Nephron (organoid): ENCODE measurements at regions not wholly inside any gene's neighbourhood (a gene's known extent, or its start where the extent isn't known, plus 50 kb on each side); places are given as distances from the start of the nearest gene placed in this dataset.

Source experiments
- H3K27ac Mint-ChIP-seq, 3 experiments: 2 replicates each; pipeline ENCODE4 v1.8.0; 2020; ENCODE audit warnings: mixed read lengths in 3 of 3, mild to moderate bottlenecking in 2 of 3, moderate library complexity in 1 of 3
- H3K27me3 Mint-ChIP-seq: 2 replicates; pipeline ENCODE4 v1.8.0; 2021; ENCODE audit warnings: low read depth, mild to moderate bottlenecking, moderate library complexity, mixed read lengths
- H3K36me3 Mint-ChIP-seq: 2 replicates; pipeline ENCODE4 v1.8.0; 2020; ENCODE audit warnings: low read depth, mixed read lengths
- H3K4me1 Mint-ChIP-seq: 2 replicates; pipeline ENCODE4 v1.8.0; 2020; ENCODE audit warnings: mixed read lengths
- H3K4me3 Mint-ChIP-seq, 3 experiments: 2 replicates each; pipeline ENCODE4 v1.8.0; 2020; ENCODE audit warnings: mild to moderate bottlenecking in 3 of 3, mixed read lengths in 3 of 3, moderate library complexity in 2 of 3
- H3K9me3 Mint-ChIP-seq: 2 replicates; pipeline ENCODE4 v1.8.0; 2020; ENCODE audit warnings: mixed read lengths
- TF ChIP-seq, protein P1 (sequence below), 3 experiments: fragments of 200-600 bp; sonication (generic); IDR thresholded peaks; one replicate each; pipeline ENCODE4 v1.5.0; 2021; ENCODE audit warnings: antibody characterized with exemption in 3 of 3; ENCODE audit not compliant: unreplicated experiment in 3 of 3

- H3K4me1 Mint-ChIP-seq: peaks cover 32% of the 10 kb centered on the region
- H3K27me3 Mint-ChIP-seq: peaks cover 11% of the 10 kb centered on the region
- no peak overlapping the region for H3K4me3 Mint-ChIP-seq
- no peak overlapping the region for H3K27ac Mint-ChIP-seq
- no peaks in the 10 kb centered on the region for H3K36me3 Mint-ChIP-seq
- peaks cover 13% of the 10 kb centered on the region for H3K9me3 Mint-ChIP-seq
- TF ChIP-seq, protein P1, sequence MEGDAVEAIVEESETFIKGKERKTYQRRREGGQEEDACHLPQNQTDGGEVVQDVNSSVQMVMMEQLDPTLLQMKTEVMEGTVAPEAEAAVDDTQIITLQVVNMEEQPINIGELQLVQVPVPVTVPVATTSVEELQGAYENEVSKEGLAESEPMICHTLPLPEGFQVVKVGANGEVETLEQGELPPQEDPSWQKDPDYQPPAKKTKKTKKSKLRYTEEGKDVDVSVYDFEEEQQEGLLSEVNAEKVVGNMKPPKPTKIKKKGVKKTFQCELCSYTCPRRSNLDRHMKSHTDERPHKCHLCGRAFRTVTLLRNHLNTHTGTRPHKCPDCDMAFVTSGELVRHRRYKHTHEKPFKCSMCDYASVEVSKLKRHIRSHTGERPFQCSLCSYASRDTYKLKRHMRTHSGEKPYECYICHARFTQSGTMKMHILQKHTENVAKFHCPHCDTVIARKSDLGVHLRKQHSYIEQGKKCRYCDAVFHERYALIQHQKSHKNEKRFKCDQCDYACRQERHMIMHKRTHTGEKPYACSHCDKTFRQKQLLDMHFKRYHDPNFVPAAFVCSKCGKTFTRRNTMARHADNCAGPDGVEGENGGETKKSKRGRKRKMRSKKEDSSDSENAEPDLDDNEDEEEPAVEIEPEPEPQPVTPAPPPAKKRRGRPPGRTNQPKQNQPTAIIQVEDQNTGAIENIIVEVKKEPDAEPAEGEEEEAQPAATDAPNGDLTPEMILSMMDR (IDR thresholded peaks at IDR 0.05; ENCODE audit: unreplicated experiment in 3 of 3): no peak
Observed at GRCh38 chr20:48017992-48018391, 232.7 kb upstream of the SULF2 start.

GRCh38 chr20:48017509-48017908 is 232.2 kb upstream of the SULF2 start:
- Mint-ChIP-seq H3K9me3 (peaks cover 14% of the 10 kb centered on the region), H3K27me3 (peaks cover 11% of the 10 kb centered on the region), H3K4me1 (peaks cover 32% of the 10 kb centered on the region), H3K4me3 (no peak overlapping the region), H3K36me3 (no peaks in the 10 kb centered on the region), H3K27ac (peak overlapping the region in 1 of 3 experiments; percentile 45)
- TF ChIP-seq, protein P1 (IDR thresholded peaks at IDR 0.05; ENCODE audit: unreplicated experiment in 3 of 3): no peak

- Mint-ChIP-seq H3K36me3 (no peaks in the 10 kb centered on the region), H3K9me3 (peaks cover 9% of the 10 kb centered on the region), H3K4me3 (no peak overlapping the region), H3K27ac (peak overlapping the region in 2 of 3 experiments; percentile 14 to 69), H3K27me3 (peaks cover 11% of the 10 kb centered on the region), H3K4me1 (peaks cover 32% of the 10 kb centered on the region)
- TF ChIP-seq, protein P1 (IDR thresholded peaks at IDR 0.05; ENCODE audit: unreplicated experiment in 3 of 3): no peak
Observed at GRCh38 chr20:48015943-48016723, 230.9 kb upstream of the SULF2 start.

DNA sequence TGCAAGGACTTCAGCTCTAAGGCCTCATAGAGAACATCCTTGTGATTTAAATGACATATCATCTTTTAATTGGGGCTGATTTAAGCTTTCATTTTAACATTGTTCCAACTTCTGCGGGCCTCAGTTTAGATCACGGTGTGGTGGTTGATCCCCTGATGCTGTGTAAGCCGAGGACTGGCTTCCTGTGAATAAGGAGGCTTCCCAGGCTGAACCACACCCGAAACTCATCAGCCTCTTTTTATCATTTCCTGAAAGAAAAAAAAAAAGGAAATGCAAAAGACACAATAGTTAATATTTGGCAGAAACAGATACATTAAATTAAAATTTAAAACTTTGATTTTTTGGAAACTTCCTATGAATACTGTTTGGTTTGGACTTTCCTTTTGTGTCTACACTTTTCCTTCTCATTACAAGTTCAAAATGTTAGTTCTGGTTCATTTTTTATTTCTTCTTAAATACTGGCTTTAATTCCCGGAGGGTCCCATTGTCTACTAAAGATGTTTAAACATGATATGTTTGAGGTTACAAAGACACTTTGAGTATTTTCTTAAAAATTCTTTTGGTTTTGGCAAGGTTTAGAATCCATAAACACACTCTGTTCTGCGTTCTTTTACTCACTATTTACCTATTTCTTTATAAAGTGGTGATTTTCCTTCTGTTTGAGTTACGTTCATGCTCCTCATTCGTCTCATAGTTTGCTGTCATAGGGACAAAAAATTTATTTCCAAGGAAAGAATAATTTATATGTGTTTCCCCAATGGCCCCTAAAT is 230.0 kb upstream of the SULF2 start:
- Mint-ChIP-seq H3K4me1 (peaks cover 28% of the 10 kb centered on the region), H3K27me3 (peaks cover 11% of the 10 kb centered on the region), H3K36me3 (no peaks in the 10 kb centered on the region), H3K9me3 (peaks cover 9% of the 10 kb centered on the region), H3K27ac (peak overlapping the region in 2 of 3 experiments; percentile 14 to 69), H3K4me3 (no peak overlapping the region)
- TF ChIP-seq, protein P1 (IDR thresholded peaks at IDR 0.05; ENCODE audit: unreplicated experiment in 3 of 3): no peak

GRCh38 chr20:48012401-48012974 is 227.2 kb upstream of the SULF2 start:
- Mint-ChIP-seq H3K27me3 (peaks cover 4% of the 10 kb centered on the region), H3K9me3 (peaks cover 15% of the 10 kb centered on the region), H3K36me3 (no peaks in the 10 kb centered on the region), H3K27ac (peak overlapping the region in 1 of 3 experiments; percentile 34), H3K4me3 (no peak overlapping the region), H3K4me1 (peaks cover 28% of the 10 kb centered on the region)
- TF ChIP-seq, protein P1 (IDR thresholded peaks at IDR 0.05; ENCODE audit: unreplicated experiment in 3 of 3): no peak
